ENCODE measurements at regions not wholly inside any gene's neighbourhood (a gene's known extent, or its start where the extent isn't known, plus 50 kb on each side); places are given as distances from the start of the nearest gene placed in this dataset.

- TF ChIP-seq CTCF (IDR thresholded peaks at IDR 0.05), result no peak
- no peak for TF ChIP-seq POLR2A (IDR thresholded peaks at IDR 0.05)
Observed at GRCh38 chr11:121958323-121958970, 157.6 kb downstream of the BLID start.

Measured in adrenal gland (tissue), 5 donors.